IgD-negative memory B cell (primary cell): ENCODE measurements at regions not wholly inside any gene's neighbourhood (a gene's known extent, or its start where the extent isn't known, plus 50 kb on each side); places are given as distances from the start of the nearest gene placed in this dataset.

ENCODE experiments used
- H3K27ac Mint-ChIP-seq, 3 donors: one replicate each; pipeline ENCODE4 v1.8.0; 2020 to 2022; ENCODE audit warnings: mild to moderate bottlenecking in 3 of 3, mixed read lengths in 3 of 3, moderate library complexity in 1 of 3
- H3K27me3 Mint-ChIP-seq: one replicate; pipeline ENCODE4 v1.8.0; 2021; ENCODE audit warnings: mixed read lengths
- H3K36me3 Mint-ChIP-seq: one replicate; pipeline ENCODE4 v1.8.0; 2020; ENCODE audit warnings: mild to moderate bottlenecking, mixed read lengths
- H3K4me1 Mint-ChIP-seq, 3 donors: one replicate each; pipeline ENCODE4 v1.8.0; 2020 to 2022; ENCODE audit warnings: mixed read lengths in 3 of 3, mild to moderate bottlenecking in 1 of 3
- H3K4me3 Mint-ChIP-seq, 4 donors: one replicate each; pipeline ENCODE4 v1.8.0; 2020 to 2022; ENCODE audit warnings: mild to moderate bottlenecking in 4 of 4, mixed read lengths in 4 of 4, moderate library complexity in 3 of 4
- H3K9me3 Mint-ChIP-seq, 3 donors: one replicate each; pipeline ENCODE4 v1.8.0; 2020 to 2021; ENCODE audit warnings: mixed read lengths in 3 of 3, mild to moderate bottlenecking in 1 of 3

- H3K4me1 Mint-ChIP-seq = no peaks in the 10 kb centered on the region
- H3K27ac Mint-ChIP-seq = no peak overlapping the region
- H3K9me3 Mint-ChIP-seq = peaks cover 0 to under 1% (median 0%) of the 10 kb centered on the region in 3 donors
- H3K36me3 Mint-ChIP-seq = no peaks in the 10 kb centered on the region
- no peak overlapping the region for H3K4me3 Mint-ChIP-seq
- H3K27me3 Mint-ChIP-seq = peaks cover 2% of the 10 kb centered on the region
These were observed 171.1 kb upstream of the PITX2 start for GRCh38 chr4:110793890-110794554.

- Mint-ChIP-seq H3K27me3 (peaks cover 2% of the 10 kb centered on the region), H3K9me3 (no peaks in the 10 kb centered on the region), H3K36me3 (no peaks in the 10 kb centered on the region), H3K27ac (no peak overlapping the region), H3K4me1 (no peaks in the 10 kb centered on the region), H3K4me3 (no peak overlapping the region)
These were observed 173.1 kb upstream of the PITX2 start for GRCh38 chr4:110795971-110796370.

DNA sequence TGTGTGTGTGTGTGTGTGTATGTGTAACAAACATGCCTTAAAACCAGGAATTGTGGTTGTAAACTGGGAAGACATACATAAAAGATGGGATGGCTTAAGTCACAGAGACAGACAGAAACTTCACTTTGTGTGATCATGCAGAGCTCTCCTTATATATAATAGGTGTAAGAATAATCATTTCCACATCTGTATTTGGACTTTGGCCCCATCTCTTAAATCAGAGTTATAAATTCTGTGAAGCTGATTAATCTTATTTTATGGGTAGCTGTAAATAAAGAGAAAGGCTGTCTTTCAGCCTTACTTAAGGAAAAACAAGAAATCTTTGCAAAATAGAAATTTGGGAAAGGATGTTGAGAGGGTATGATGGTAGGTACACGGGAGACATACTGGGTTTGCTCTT is 174.6 kb upstream of the PITX2 start:
- Mint-ChIP-seq H3K27ac (no peak overlapping the region), H3K27me3 (peaks cover 2% of the 10 kb centered on the region), H3K4me3 (no peak overlapping the region), H3K36me3 (no peaks in the 10 kb centered on the region), H3K4me1 (no peaks in the 10 kb centered on the region), H3K9me3 (no peaks in the 10 kb centered on the region)

GRCh38 chr4:110798687-110799086 is 175.8 kb upstream of the PITX2 start:
- H3K27me3 Mint-ChIP-seq = peaks cover 2% of the 10 kb centered on the region
- H3K9me3 Mint-ChIP-seq = no peaks in the 10 kb centered on the region
- no peaks in the 10 kb centered on the region for H3K4me1 Mint-ChIP-seq
- no peaks in the 10 kb centered on the region for H3K36me3 Mint-ChIP-seq
- no peak overlapping the region for H3K27ac Mint-ChIP-seq
- H3K4me3 Mint-ChIP-seq = no peak overlapping the region

DNA sequence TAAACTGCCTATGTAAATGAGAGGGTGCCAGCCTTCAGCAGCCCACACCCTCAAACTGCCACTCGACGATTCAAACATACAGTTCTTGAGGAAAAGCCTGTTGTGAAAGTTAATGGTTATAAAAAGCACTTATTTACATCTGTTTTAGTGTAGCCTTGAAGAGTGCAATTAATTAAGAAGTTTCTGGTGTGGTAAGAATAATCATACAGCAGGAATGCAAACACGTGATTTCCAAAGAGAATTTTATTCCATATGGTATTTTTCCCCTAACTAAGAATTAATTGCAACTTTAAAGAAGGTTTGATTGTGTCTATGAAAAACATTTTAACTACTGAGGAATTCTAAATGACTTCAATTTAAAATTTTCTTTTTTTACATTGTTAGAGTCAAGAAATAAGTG is 176.3 kb upstream of the PITX2 start:
- Mint-ChIP-seq H3K27ac (no peak overlapping the region), H3K36me3 (no peaks in the 10 kb centered on the region), H3K9me3 (no peaks in the 10 kb centered on the region), H3K4me3 (no peak overlapping the region), H3K4me1 (no peaks in the 10 kb centered on the region), H3K27me3 (peaks cover 2% of the 10 kb centered on the region)

DNA sequence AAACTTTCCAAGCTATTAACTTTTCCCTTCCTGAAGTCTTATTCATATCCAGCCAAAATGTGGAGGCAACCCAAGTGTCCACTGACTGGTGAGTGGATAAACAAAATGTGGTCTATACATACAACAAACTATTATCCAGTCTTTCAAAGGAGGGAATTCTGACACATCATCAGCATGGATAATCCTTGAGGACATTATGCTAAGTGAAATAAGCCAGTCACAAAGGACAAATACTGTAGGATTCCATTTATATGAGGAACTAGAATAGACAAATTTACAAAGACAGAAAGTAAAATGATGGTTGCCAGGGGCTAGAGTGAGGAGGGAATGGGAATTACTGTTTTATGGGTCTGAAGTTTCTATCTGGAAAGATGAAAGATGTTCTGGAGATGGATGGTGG is 178.7 kb upstream of the PITX2 start:
- no peak overlapping the region for H3K27ac Mint-ChIP-seq
- no peak overlapping the region for H3K4me3 Mint-ChIP-seq
- H3K27me3 Mint-ChIP-seq = peaks cover 2% of the 10 kb centered on the region
- no peaks in the 10 kb centered on the region for H3K4me1 Mint-ChIP-seq
- H3K9me3 Mint-ChIP-seq = no peaks in the 10 kb centered on the region
- H3K36me3 Mint-ChIP-seq = no peaks in the 10 kb centered on the region

- H3K27ac Mint-ChIP-seq = no peak overlapping the region
- no peaks in the 10 kb centered on the region for H3K36me3 Mint-ChIP-seq
- peaks cover 0 to 3% (median 0%) of the 10 kb centered on the region in 3 donors for H3K9me3 Mint-ChIP-seq
- H3K4me3 Mint-ChIP-seq = no peak overlapping the region
- H3K4me1 Mint-ChIP-seq = no peaks in the 10 kb centered on the region
- no peaks in the 10 kb centered on the region for H3K27me3 Mint-ChIP-seq
These were observed 185.5 kb upstream of the PITX2 start for GRCh38 chr4:110808351-110808878.

DNA sequence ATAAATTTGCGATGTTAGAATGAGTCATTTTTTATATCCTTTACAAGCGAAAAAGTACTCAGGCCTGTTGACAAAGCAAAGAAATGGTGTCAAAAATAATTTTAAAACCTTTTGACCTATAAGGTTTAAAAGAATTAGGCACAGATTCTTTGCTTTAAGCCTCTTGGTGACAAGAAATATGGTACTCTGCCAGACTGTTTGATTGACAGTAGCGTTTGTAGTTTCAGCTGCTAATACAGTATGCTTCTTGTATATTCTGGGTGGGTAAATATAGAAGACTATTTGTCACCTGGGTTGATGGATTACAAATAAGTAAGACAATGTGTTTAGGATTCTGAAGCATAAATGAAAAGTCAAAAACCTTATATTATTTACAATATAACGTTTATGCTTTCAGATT is 193.1 kb upstream of the PITX2 start:
- H3K27ac Mint-ChIP-seq = no peak overlapping the region
- H3K27me3 Mint-ChIP-seq = no peaks in the 10 kb centered on the region
- H3K4me3 Mint-ChIP-seq = no peak overlapping the region
- no peaks in the 10 kb centered on the region for H3K36me3 Mint-ChIP-seq
- H3K9me3 Mint-ChIP-seq = peaks cover 0 to 3% (median 0%) of the 10 kb centered on the region in 3 donors
- no peaks in the 10 kb centered on the region for H3K4me1 Mint-ChIP-seq

DNA sequence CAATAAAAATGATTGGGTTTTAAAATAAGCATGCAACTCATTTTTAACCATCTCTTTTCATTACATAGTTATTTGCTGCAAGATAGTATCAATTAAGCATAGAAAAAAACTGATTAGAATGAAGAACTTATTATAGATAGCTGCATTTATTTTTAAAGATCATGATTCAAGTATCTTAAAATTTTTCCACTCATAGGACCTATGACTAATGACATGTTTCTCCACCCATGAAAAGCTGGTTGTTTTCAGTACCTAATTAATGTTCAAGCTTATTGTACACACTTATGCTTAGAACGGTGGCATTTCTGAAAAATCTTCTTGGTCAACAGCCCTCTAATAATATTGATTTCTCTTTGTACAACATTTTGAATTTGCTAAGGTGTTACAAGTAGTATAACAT is 193.5 kb upstream of the PITX2 start:
- Mint-ChIP-seq H3K9me3 (peaks cover 0 to 3% (median 0%) of the 10 kb centered on the region in 3 donors), H3K4me3 (no peak overlapping the region), H3K27ac (no peak overlapping the region), H3K4me1 (no peaks in the 10 kb centered on the region), H3K27me3 (no peaks in the 10 kb centered on the region), H3K36me3 (no peaks in the 10 kb centered on the region)

GRCh38 chr4:110821186-110821585 is 198.3 kb upstream of the PITX2 start:
- no peak overlapping the region for H3K4me3 Mint-ChIP-seq
- no peak overlapping the region for H3K27ac Mint-ChIP-seq
- H3K36me3 Mint-ChIP-seq = no peaks in the 10 kb centered on the region
- no peaks in the 10 kb centered on the region for H3K9me3 Mint-ChIP-seq
- H3K27me3 Mint-ChIP-seq = no peaks in the 10 kb centered on the region
- no peaks in the 10 kb centered on the region for H3K4me1 Mint-ChIP-seq

DNA sequence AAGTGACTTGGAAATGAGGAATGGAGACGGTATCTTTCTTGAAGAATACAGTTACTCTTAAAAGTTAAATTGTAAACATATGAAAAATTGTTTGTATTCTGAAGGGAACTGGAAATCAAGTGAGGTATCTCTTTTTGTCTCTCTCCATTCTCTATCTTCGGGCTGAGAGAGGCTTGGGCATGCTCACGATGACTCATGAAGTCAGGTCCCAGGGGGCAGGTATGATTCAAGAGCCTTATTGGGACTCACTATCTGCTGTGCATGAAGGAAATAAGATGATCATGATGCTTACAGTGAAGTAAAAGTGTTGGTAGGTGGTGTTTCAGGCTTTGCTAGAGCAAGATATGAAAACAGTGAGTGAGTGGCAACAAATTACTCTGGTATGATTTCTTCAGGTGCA is 200.4 kb upstream of the PITX2 start:
- Mint-ChIP-seq H3K27ac (no peak overlapping the region), H3K4me3 (no peak overlapping the region), H3K27me3 (no peaks in the 10 kb centered on the region), H3K9me3 (no peaks in the 10 kb centered on the region), H3K36me3 (no peaks in the 10 kb centered on the region), H3K4me1 (no peaks in the 10 kb centered on the region)

DNA sequence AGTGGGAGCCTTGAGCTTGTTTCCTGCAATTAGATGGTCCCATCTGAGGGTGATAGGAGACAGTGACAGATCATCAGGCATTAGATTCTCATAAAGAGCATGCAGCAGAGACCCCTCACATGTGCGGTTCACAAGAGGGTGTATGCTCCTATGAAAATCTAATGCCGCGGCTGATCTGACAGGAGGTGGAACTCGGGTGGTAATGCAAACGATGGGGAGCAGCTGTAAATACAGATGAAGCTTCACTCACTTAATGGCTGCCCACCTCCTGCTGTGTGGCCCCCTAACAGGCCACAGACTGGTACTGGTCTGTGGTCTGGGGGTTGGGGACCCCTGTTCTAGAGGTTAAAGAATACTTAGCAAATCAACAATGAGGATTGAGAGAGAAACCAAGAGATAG is 201.5 kb upstream of the PITX2 start:
- Mint-ChIP-seq H3K4me3 (no peak overlapping the region), H3K36me3 (peaks cover 2% of the 10 kb centered on the region), H3K27ac (no peak overlapping the region), H3K4me1 (no peaks in the 10 kb centered on the region), H3K9me3 (no peaks in the 10 kb centered on the region), H3K27me3 (no peaks in the 10 kb centered on the region)

DNA sequence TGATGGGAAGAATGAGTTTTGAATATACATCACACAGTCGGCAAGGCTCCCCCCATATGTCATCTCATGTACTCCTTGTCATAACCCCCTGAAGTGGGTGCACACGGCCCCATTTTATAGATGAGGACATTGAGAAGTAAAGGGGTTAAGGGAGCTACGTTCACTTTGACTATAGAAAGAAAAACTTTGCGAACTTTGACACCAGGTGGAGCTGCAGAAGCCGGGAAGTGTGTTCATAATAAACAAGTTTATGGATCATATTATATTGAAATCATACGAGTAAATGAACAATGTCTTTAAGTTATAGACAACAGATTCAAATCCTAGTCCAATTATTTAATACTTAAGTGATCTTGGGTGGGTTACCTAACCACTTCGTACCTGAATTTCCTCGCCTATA is 203.8 kb upstream of the PITX2 start:
- Mint-ChIP-seq H3K27me3 (no peaks in the 10 kb centered on the region), H3K36me3 (peaks cover 2% of the 10 kb centered on the region), H3K4me3 (no peak overlapping the region), H3K27ac (no peak overlapping the region), H3K4me1 (no peaks in the 10 kb centered on the region), H3K9me3 (no peaks in the 10 kb centered on the region)

DNA sequence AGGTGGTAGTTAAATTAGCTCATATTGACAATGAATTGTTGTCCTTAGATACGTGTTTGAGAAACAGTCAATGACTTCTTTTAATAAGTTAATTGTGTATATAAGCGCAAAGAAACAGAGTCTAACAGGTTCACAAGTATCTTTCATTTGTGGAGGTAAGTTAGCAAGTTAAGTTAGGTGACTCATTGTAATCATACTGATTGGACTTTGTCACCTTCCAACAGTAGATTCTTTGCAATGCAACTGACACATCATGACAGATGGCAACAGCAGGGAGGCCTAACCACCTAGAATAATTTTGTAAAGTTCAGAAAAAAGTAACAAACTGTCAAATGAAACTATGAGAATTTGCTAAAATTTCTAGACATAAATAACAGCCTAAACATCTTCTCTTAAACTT is 207.6 kb upstream of the PITX2 start:
- Mint-ChIP-seq H3K27me3 (no peaks in the 10 kb centered on the region), H3K4me1 (no peaks in the 10 kb centered on the region), H3K4me3 (no peak overlapping the region), H3K9me3 (no peaks in the 10 kb centered on the region), H3K27ac (no peak overlapping the region), H3K36me3 (peaks cover 2% of the 10 kb centered on the region)

DNA sequence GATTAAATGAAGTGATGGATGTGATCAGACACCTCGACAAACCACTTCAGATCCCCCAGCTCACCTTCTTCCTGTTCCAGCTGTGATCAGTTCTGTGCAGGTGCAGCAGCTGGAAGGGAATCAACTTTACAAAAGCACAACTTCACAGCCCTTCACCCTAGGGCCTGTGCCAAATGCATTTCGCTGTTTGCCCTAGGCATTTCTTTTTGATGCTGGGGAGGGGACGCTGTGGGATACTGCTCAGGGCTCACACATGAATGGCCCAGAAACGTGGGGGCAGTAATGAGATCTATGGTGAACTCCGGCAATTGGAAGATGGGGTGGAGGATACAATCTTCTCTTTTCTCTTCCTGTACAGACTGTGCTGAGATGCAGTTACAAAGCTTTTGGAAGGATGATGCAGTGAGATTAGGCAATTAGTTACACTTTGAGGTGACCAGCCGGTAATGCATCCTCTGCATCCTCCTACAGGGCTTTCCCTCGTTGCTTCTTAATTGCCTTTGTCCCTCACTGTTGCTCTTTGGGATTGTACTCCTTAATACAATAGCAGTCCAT is 215.1 kb upstream of the PITX2 start:
- H3K4me3 Mint-ChIP-seq = no peak overlapping the region
- peaks cover 0 to 1% (median 0%) of the 10 kb centered on the region in 3 donors for H3K4me1 Mint-ChIP-seq
- no peaks in the 10 kb centered on the region for H3K36me3 Mint-ChIP-seq
- H3K27ac Mint-ChIP-seq = no peak overlapping the region
- no peaks in the 10 kb centered on the region for H3K9me3 Mint-ChIP-seq
- H3K27me3 Mint-ChIP-seq = peaks cover 2% of the 10 kb centered on the region

DNA sequence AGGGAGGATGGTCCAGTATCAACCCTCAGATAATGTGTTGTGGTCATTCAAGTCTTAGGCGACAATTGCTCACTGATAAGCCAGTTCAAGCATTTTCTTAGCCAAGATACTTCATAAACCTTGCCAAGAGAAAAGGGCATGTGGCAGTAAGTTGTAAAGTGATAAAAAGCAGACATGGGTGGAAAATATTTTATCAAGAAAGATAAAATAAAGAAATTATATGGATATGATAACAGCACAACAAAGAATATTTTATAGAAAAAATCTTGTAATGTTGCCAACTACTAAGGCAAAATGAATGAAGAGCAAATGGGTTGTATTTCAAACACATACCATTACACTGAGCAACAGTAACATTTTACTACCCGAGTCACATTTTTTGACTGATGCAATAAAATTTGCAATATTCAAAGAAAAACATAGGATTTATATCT is 217.4 kb upstream of the PITX2 start:
- Mint-ChIP-seq H3K9me3 (no peaks in the 10 kb centered on the region), H3K27me3 (peaks cover 2% of the 10 kb centered on the region), H3K4me3 (no peak overlapping the region), H3K36me3 (no peaks in the 10 kb centered on the region), H3K4me1 (peaks cover 0 to 1% (median 0%) of the 10 kb centered on the region in 3 donors), H3K27ac (no peak overlapping the region)
